ENCODE measurements at regions not wholly inside any gene's neighbourhood (a gene's known extent, or its start where the extent isn't known, plus 50 kb on each side); places are given as distances from the start of the nearest gene placed in this dataset.

- intact Hi-C loops (cut with micrococcal nuclease; ENCODE audit: unreplicated experiment) = no loop called here
- TF ChIP-seq EZH2 (IDR thresholded peaks at IDR 0.05; ENCODE audit: borderline replicate concordance, low read depth, low read length, poor library complexity, severe bottlenecking) (no peak), CTCF (conservative IDR thresholded peaks at IDR 0.05; ENCODE audit: low read depth, low read length) (no peak)
- Histone ChIP-seq H3K27ac (ENCODE audit: low read depth, low read length, poor library complexity, severe bottlenecking) (no peak overlapping the region), H3K4me1 (ENCODE audit: insufficient read depth, low read length, poor library complexity, severe bottlenecking) (no peaks in the 10 kb centered on the region), H3K36me3 (ENCODE audit: insufficient read depth, low read length, poor library complexity, severe bottlenecking) (no peaks in the 10 kb centered on the region), H3K4me3 (ENCODE audit: low read depth, low read length, poor library complexity, severe bottlenecking) (no peak overlapping the region), H3K9me3 (ENCODE audit: low read depth, low read length, poor library complexity, severe bottlenecking) (no peaks in the 10 kb centered on the region), H3K27me3 (replicated peaks; ENCODE audit: insufficient read depth, low read depth, low read length, poor library complexity) (no peaks in the 10 kb centered on the region)
- no peak for DNase-seq (ENCODE audit: low spot score)
- ChIA-PET CTCF (no interaction called here), POLR2A (ENCODE audit: low non-redundant PET) (no interaction called here)
- no TSS peak for BruUV-seq (replicated peaks)
Measured at GRCh38 chr11:23370580-23371275, 510.5 kb upstream of the CCDC179 start.

GRCh38 chr11:23377909-23378308 lies 517.6 kb upstream of the CCDC179 start:
- no peak for DNase-seq (ENCODE audit: low spot score)
- H3K4me3 ChIP-seq (ENCODE audit: low read depth, low read length, poor library complexity, severe bottlenecking) = no peak overlapping the region
- H3K4me1 ChIP-seq (ENCODE audit: insufficient read depth, low read length, poor library complexity, severe bottlenecking) = no peaks in the 10 kb centered on the region
- TF ChIP-seq EZH2 (IDR thresholded peaks at IDR 0.05; ENCODE audit: borderline replicate concordance, low read depth, low read length, poor library complexity, severe bottlenecking) (no peak), CTCF (conservative IDR thresholded peaks at IDR 0.05; ENCODE audit: low read depth, low read length) (no peak)
- intact Hi-C loops (cut with micrococcal nuclease; ENCODE audit: unreplicated experiment) = no loop called here
- no peak overlapping the region for H3K27ac ChIP-seq (ENCODE audit: low read depth, low read length, poor library complexity, severe bottlenecking)
- H3K9me3 ChIP-seq (ENCODE audit: low read depth, low read length, poor library complexity, severe bottlenecking) = no peaks in the 10 kb centered on the region
- no peaks in the 10 kb centered on the region for H3K36me3 ChIP-seq (ENCODE audit: insufficient read depth, low read length, poor library complexity, severe bottlenecking)
- H3K27me3 ChIP-seq (replicated peaks; ENCODE audit: insufficient read depth, low read depth, low read length, poor library complexity) = no peaks in the 10 kb centered on the region
- POLR2A ChIA-PET (ENCODE audit: low non-redundant PET) = no interaction called here
- no TSS peak for BruUV-seq (replicated peaks)
- CTCF ChIA-PET = no interaction called here

- TF ChIP-seq CTCF (conservative IDR thresholded peaks at IDR 0.05; ENCODE audit: low read depth, low read length) = no peak
- TF ChIP-seq EZH2 (IDR thresholded peaks at IDR 0.05; ENCODE audit: borderline replicate concordance, low read depth, low read length, poor library complexity, severe bottlenecking) = no peak
- POLR2A ChIA-PET (ENCODE audit: low non-redundant PET) = no interaction called here
- intact Hi-C loops (cut with micrococcal nuclease; ENCODE audit: unreplicated experiment) = no loop called here
- BruUV-seq (replicated peaks) = no TSS peak
- Histone ChIP-seq H3K27ac (ENCODE audit: low read depth, low read length, poor library complexity, severe bottlenecking) (no peak overlapping the region), H3K9me3 (ENCODE audit: low read depth, low read length, poor library complexity, severe bottlenecking) (peaks cover 3% of the 10 kb centered on the region), H3K27me3 (replicated peaks; ENCODE audit: insufficient read depth, low read depth, low read length, poor library complexity) (no peaks in the 10 kb centered on the region), H3K36me3 (ENCODE audit: insufficient read depth, low read length, poor library complexity, severe bottlenecking) (no peaks in the 10 kb centered on the region), H3K4me1 (ENCODE audit: insufficient read depth, low read length, poor library complexity, severe bottlenecking) (no peaks in the 10 kb centered on the region), H3K4me3 (ENCODE audit: low read depth, low read length, poor library complexity, severe bottlenecking) (no peak overlapping the region)
- DNase-seq (ENCODE audit: low spot score) = no peak
- CTCF ChIA-PET = no interaction called here
Measured at GRCh38 chr11:23391031-23391430, 530.8 kb upstream of the CCDC179 start.
